ENCODE measurements at regions not wholly inside any gene's neighbourhood (a gene's known extent, or its start where the extent isn't known, plus 50 kb on each side); places are given as distances from the start of the nearest gene placed in this dataset.
A peak's percentile ranks its signal among the peaks of the same experiment; 100 is the strongest.

DNA sequence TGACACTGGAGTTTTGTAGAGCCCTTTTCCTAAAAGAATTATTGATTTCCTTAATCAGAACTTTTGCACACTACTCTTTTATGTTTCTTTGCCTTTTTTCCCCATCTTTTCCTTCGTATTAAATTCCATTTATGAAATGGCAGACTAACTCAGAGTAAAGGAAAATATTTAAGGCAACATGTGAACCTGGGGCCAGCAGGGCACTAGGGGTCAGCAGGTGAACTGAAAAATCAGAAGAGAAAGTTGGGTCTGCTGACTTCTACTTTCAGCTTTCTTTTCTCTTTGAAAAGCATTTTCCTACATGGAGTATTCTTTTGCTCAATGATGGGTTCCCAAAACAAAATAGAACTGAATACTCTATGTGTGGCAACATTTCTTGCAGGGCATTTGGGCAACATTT is 226.6 kb upstream of the EXOC2 start:
- Histone ChIP-seq H3K27ac (ENCODE audit: control insufficient read depth, insufficient read depth) (no peak overlapping the region), H3K27me3 (replicated peaks in 1 of 2; ENCODE audit: control insufficient read depth in 2 of 2, insufficient read depth in 2 of 2, low read length in 1 of 2) (no peaks in the 10 kb centered on the region), H3K9me3 (replicated peaks; ENCODE audit: control insufficient read depth, insufficient read depth, low read length) (peaks cover 1% of the 10 kb centered on the region; the same call in 1 of the 3 replicates), H3K4me3 (no peak overlapping the region), H3K4me2 (ENCODE audit: control insufficient read depth, insufficient read depth) (no peak overlapping the region), H4K20me1 (ENCODE audit: control insufficient read depth, insufficient read depth) (no peaks in the 10 kb centered on the region), H2AFZ (ENCODE audit: control insufficient read depth, low read depth, low read length) (no peak overlapping the region), H3K36me3 (ENCODE audit: control insufficient read depth in 2 of 2, insufficient read depth in 2 of 2, low read length in 1 of 2) (no peaks in the 10 kb centered on the region), H3K9ac (ENCODE audit: control insufficient read depth, insufficient read depth, low read length) (no peak overlapping the region), H3K79me2 (ENCODE audit: control insufficient read depth, insufficient read depth, low read length) (no peaks in the 10 kb centered on the region), H3K4me1 (ENCODE audit: control insufficient read depth, insufficient read depth, low read length) (no peaks in the 10 kb centered on the region)
- FAIRE-seq (no peak), ATAC-seq (no peak), DNase-seq (ENCODE audit: low read depth, low spot score) (no peak)
- TF ChIP-seq MYB (IDR thresholded peaks at IDR 0.05; ENCODE audit: borderline replicate concordance, low read depth, low read length) (no peak), RAD21 (IDR thresholded peaks at IDR 0.05; ENCODE audit: insufficient read depth, low read depth, low read length) (0 out of 2 replicates have a peak, but pooled peaks have one; percentile 11)
- SMC1A ChIA-PET (ENCODE audit: uncharacterized antibody, unreplicated experiment) = no interaction called here
- in situ Hi-C loops (cut with MboI) (no loop called here), intact Hi-C loops (cut with micrococcal nuclease; ENCODE audit: unreplicated experiment) (no loop called here)
- no TSS peak for BruUV-seq (replicated peaks)
- POLR2A ChIA-PET = no interaction called here
- RAD21 ChIA-PET (ENCODE audit: unreplicated experiment) = no interaction called here
- CTCF ChIA-PET = no interaction called here
- WGBS (ENCODE audit: insufficient coverage, insufficient replicate concordance, low lambda C conversion rate, missing lambda C conversion rate) = 7% methylated on average over 1 of the region's 1 CpG

DNA sequence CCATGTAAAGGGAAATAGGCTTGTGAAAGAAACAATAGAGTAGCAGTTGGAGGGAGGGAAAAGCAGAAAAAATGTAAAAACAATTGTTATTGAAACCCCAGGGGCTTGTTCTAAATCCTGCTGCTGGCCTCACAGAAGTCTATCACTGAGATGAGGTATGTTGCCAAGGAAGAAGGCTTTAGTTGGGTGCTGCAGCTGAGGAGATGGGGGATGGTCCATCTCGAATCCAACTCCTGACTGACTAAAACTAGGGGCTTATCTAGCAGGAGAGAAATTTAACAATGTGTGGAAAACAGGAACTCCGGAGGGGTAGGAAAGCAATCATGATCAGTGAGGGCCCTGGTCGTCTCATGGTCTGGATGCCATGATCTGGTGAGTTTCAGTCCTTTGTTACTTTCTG is 225.0 kb upstream of the EXOC2 start:
- in situ Hi-C loops (cut with MboI) (no loop called here), intact Hi-C loops (cut with micrococcal nuclease; ENCODE audit: unreplicated experiment) (no loop called here)
- no peak overlapping the region for H3K4me3 ChIP-seq
- no peak overlapping the region for H3K4me2 ChIP-seq (ENCODE audit: control insufficient read depth, insufficient read depth)
- no peaks in the 10 kb centered on the region for H3K36me3 ChIP-seq (ENCODE audit: control insufficient read depth in 2 of 2, insufficient read depth in 2 of 2, low read length in 1 of 2)
- no peaks in the 10 kb centered on the region; the same call in 2 of the 3 replicates for H3K9me3 ChIP-seq (replicated peaks; ENCODE audit: control insufficient read depth, insufficient read depth, low read length)
- no peak overlapping the region for H3K9ac ChIP-seq (ENCODE audit: control insufficient read depth, insufficient read depth, low read length)
- H3K27ac ChIP-seq (ENCODE audit: control insufficient read depth, insufficient read depth) = no peak overlapping the region
- H4K20me1 ChIP-seq (ENCODE audit: control insufficient read depth, insufficient read depth) = no peaks in the 10 kb centered on the region
- no peak for ATAC-seq
- no peak overlapping the region for H2AFZ ChIP-seq (ENCODE audit: control insufficient read depth, low read depth, low read length)
- POLR2A ChIA-PET = no interaction called here
- WGBS (ENCODE audit: insufficient coverage, insufficient replicate concordance, low lambda C conversion rate, missing lambda C conversion rate) = 9% methylated on average over 3 of the region's 3 CpGs
- no peaks in the 10 kb centered on the region for H3K4me1 ChIP-seq (ENCODE audit: control insufficient read depth, insufficient read depth, low read length)
- no peak for DNase-seq (ENCODE audit: low read depth, low spot score)
- BruUV-seq (replicated peaks) = no TSS peak
- FAIRE-seq = no peak
- SMC1A ChIA-PET (ENCODE audit: uncharacterized antibody, unreplicated experiment) = interaction anchor here (0.7 kb wide), 1 partner anchor 121 kb away, joined by 4 read pairs; no protein-coding TSS in a partner anchor
- TF ChIP-seq CHD4 (IDR thresholded peaks at IDR 0.05) (no peak), IKZF1 (conservative IDR thresholded peaks at IDR 0.05) (no peak), BCL11A (IDR thresholded peaks at IDR 0.05; ENCODE audit: low read depth, low read length) (no peak), SP1 (IDR thresholded peaks at IDR 0.05; ENCODE audit: low read depth, low read length) (no peak)
- H3K27me3 ChIP-seq (replicated peaks in 1 of 2; ENCODE audit: control insufficient read depth in 2 of 2, insufficient read depth in 2 of 2, low read length in 1 of 2) = no peaks in the 10 kb centered on the region; a peak in 1 of 4 replicates
- RAD21 ChIA-PET (ENCODE audit: unreplicated experiment) = no interaction called here
- no peaks in the 10 kb centered on the region for H3K79me2 ChIP-seq (ENCODE audit: control insufficient read depth, insufficient read depth, low read length)
- CTCF ChIA-PET = no interaction called here

Measured in GM12878 (cell line).